NOMO-1 treated with DMSO at 0.1 percent for 48 hours (cell line): ENCODE measurements at regions not wholly inside any gene's neighbourhood (a gene's known extent, or its start where the extent isn't known, plus 50 kb on each side); places are given as distances from the start of the nearest gene placed in this dataset.
A peak's percentile ranks its signal among the peaks of the same experiment; 100 is the strongest.

ENCODE experiments used
- DNase-seq: peaks from one replicate; lab custom pipeline; 2025; ENCODE audit not compliant: unreplicated experiment; lab: John Stamatoyannopoulos, UW

- DNase-seq: no peak
Measured at GRCh38 chr3:193897731-193898180, 238.2 kb upstream of the HES1 start.

- no peak for DNase-seq
Measured at GRCh38 chr3:193899001-193899400, 236.9 kb upstream of the HES1 start.

- DNase-seq: no peak
Measured at GRCh38 chr3:193901007-193901406, 234.9 kb upstream of the HES1 start.

DNA sequence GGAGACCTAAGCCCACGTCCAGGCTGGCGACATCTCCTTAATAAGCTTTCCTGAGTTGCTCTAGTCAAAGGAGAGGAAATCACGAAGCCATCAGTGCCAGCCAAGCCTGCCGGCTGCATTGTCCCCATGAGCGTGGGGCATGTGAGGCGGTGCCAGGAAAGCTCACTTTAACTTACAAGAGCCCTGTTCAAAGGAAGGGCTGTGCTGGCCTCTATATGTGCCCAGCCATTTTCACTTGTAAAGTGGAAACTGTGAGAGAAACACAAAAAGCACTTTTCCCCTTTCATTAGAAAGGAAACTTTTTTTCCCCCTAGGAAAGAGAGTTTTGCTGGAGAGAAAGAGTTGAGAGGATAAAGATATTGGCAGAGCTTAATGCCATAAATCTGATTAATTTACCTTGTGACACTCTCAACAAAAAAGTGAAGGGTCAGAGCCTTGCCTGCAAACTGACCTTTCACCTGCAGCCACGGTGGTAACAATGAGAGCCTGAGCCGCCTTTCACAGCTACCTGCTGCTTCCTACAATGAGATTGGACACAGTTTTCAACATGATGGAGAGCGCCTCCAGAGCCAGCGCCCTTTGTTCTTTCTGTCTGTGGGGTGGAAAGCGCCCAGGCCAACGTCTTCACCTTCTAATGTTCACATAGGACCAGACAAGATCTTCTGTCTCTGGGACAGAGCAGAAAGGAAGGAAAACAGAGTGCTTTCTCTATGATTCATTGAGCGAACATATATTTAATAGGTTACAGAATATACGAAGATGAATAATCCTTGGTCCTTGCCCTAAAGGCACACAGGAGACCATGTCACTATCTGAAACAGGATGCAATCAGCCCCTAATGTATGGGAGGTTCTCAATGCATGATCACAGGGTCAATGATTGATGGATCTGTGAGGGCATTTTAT is 233.1 kb upstream of the HES1 start:
- no peak for DNase-seq

DNA sequence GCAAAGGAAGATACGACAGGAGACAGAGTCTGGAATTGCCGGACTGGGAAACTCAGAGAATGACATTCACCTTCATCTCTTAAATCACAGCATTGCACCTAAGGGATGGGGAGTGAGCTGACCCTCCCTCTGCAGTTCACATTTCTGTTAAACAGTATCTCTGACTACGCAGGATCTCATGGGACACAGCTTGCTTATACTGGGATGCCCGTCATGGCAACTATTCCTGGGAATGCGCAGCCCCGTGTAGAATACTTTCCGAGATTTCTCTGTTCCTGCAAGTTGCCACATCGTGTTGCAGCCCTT is 232.5 kb upstream of the HES1 start:
- no peak for DNase-seq

- no peak for DNase-seq
Measured at GRCh38 chr3:193903966-193904365, 232.0 kb upstream of the HES1 start.

DNA sequence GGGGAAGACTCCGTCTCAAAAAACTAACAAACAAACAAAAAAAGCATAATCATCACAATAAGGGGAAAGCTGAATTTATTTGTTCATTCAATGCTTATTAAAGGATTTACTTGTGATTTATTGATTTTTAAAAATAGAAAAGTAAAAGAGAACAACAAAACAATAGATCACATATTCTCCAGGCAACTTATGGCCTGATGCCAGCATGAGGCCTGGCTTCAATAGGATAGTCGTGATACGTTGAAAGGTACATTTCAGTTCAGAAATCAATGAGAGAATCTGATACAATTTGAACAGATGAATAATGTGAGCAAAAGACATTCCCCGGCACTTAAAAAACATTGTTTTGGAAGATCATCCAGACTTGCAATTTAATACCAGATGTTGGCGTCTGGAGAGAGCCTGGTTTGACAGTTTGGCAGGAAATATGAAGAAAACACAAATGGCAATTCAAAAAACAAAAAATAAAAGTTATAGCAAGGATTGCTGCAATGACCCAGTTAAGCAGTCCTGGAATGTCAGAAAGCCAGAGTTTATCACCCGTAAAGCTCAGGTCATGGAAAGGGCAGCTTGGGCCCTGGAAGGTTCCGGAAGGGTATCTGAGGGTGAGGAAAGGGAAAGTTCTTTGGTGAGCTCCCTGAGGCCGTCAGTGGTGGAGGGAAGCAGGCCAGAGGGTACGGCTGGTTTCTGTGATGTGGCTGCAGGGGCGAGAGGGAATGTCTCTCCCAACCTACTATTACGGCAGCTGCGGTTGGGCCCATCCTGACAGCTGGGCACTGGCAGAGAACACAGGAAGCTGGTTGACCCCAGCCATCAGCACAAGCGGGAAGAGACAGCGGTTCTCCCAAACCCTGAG is 230.2 kb upstream of the HES1 start:
- DNase-seq: no peak

GRCh38 chr3:193906849-193907410 is 229.0 kb upstream of the HES1 start:
- no peak for DNase-seq

DNA sequence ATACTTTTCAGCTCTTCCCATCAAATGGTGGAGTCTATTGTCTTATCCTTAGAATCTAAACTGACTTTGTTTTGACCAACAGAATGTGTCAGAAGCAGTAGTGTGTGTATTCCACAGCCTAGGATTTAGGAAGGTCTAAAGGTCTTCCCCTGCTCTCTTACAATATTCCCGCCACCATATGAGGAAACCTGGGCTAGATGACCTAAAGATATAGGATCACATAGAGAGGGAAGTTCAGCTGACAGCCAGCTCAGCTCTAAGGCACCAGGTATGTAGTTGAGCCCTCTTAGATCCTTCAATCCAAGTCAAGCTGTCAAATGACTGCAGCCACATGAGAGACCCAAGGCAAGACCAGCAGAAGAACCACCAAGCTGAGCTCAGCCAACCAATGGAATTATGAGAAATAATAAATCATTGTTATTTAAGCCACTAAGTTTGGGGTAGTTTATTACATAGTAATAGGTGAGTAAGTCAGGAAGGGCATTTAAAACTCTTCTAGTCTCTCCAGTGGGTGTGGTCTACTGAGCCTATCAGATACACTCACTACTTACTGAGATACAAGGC is 227.7 kb upstream of the HES1 start:
- DNase-seq: no peak

GRCh38 chr3:193909387-193909786 is 226.6 kb upstream of the HES1 start:
- no peak for DNase-seq

DNA sequence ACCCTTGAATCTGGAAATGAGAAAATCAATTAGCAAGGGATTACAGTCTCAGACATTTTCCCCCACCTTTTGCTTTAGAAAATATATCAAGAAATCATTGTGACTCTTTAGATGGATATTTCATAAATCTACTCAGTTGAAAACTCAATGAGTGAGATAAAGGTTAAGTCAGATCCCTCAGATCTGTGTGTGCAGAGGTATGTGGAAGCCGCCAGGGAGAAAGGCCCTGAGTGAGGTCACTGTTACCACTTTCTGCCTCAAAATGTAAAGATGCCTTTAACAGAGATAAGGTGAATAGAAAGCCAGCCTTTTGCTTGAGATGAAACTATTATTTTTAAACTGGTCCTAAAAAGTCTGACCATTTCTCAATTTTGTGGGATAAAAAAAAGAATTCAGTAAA is 225.6 kb upstream of the HES1 start:
- DNase-seq: no peak

- peak; percentile 52 for DNase-seq
Measured at GRCh38 chr3:193910886-193911738, 224.8 kb upstream of the HES1 start.

- DNase-seq: no peak
Measured at GRCh38 chr3:193911784-193912340, 224.1 kb upstream of the HES1 start.

DNA sequence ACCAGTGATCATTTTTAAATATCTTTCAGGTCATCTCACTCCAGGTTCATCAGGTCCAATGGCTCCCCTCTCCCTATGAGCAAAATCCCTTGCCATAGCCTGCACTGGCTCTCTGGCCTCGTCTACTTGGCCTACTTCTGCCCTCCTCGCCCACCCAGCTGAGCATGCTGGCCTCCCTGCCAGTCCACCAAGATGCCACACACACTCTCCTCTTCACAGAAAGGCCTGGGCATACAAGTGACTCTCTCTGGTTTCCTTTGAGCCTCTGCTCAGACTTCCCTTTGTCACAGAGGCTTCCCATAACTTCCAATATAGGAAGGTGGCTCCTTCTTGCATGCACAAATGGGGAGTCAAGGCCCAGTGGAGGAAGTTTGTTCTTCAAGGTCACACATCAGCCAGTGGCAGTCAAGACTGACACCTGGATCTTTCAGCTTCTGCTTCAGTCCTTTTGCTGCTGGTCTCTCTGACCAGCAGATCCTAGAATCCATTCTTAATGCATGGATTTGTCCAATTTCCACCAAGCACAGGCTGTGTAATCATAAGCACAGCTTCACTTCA is 223.2 kb upstream of the HES1 start:
- DNase-seq: no peak

GRCh38 chr3:193914602-193915001 is 221.3 kb upstream of the HES1 start:
- DNase-seq: no peak

- DNase-seq: no peak
Measured at GRCh38 chr3:193915099-193915498, 220.8 kb upstream of the HES1 start.

GRCh38 chr3:193915613-193916012 is 220.3 kb upstream of the HES1 start:
- no peak for DNase-seq

GRCh38 chr3:193917158-193917557 is 218.8 kb upstream of the HES1 start:
- DNase-seq: no peak

- no peak for DNase-seq
Measured at GRCh38 chr3:193921465-193921864, 214.5 kb upstream of the HES1 start.
